NCI-H446 (cell line): ENCODE measurements at regions not wholly inside any gene's neighbourhood (a gene's known extent, or its start where the extent isn't known, plus 50 kb on each side); places are given as distances from the start of the nearest gene placed in this dataset.
"Not testable (repeated sequence)": the region's sequence is repeated elsewhere in the genome, so short reads cannot be mapped to it uniquely, and the experiment has no call there.

Source experiments
- DNase-seq, 2 experiments: peaks; one replicate each; lab custom pipeline; 2025; lab: John Stamatoyannopoulos, UW

DNA sequence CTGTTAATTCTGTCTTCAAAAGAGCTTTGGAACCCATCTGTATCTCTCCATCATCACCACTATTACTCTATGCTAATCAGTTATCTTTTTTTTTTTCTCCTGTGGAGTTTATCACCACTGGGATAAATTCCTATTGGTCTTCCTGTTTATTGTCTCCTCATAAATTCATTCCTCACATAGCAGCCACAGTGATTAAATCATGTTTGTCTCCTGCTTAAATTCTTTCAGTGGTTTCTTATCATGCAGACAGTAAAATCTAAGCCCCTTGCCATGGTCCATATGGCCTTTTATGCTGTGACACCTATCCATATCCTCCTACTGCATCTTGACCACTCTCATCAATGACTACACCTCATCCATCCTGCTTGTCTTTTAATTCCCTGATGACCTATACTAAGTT is 239.8 kb upstream of the ZEB2 start:
- no peak for DNase-seq

DNA sequence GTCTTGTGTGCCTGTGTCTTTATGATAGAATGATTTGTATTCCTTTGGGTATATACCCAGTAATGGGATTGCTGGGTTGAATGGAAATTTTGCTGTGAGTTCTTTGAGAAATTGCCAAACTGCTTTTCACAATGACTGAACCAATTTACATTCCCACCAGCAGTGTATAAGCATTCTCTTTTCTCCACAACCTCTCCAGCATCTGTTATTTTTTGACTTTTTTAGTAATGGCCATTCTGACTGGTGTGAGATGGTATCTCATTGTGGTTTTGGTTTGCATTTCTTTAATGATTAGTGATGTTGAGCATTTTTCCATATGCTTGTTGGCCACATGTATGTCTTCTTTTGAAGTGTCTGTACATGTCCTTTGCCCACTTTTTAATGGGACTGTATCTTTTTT is 238.3 kb upstream of the ZEB2 start:
- not testable (repeated sequence) for DNase-seq

DNA sequence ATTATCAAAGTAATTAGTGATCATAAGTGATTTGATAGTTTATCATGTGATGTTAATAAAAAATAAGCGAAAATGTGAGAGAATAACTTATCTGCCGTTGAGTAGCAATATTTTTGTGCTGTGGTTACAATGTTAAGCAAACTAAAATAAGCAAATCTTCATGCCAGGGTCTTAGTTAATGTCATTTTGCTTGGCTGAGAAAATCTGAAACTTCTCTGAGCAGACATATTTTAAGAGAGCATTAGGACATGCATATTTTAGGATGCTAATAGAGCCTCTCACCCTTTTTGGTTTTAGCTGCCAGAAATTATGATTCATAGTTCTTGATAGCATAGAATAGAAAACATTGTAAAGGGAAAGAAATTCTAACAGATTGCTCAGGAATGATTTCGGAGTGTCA is 233.5 kb upstream of the ZEB2 start:
- peak in 1 of 2 experiments; percentile 2 for DNase-seq

DNA sequence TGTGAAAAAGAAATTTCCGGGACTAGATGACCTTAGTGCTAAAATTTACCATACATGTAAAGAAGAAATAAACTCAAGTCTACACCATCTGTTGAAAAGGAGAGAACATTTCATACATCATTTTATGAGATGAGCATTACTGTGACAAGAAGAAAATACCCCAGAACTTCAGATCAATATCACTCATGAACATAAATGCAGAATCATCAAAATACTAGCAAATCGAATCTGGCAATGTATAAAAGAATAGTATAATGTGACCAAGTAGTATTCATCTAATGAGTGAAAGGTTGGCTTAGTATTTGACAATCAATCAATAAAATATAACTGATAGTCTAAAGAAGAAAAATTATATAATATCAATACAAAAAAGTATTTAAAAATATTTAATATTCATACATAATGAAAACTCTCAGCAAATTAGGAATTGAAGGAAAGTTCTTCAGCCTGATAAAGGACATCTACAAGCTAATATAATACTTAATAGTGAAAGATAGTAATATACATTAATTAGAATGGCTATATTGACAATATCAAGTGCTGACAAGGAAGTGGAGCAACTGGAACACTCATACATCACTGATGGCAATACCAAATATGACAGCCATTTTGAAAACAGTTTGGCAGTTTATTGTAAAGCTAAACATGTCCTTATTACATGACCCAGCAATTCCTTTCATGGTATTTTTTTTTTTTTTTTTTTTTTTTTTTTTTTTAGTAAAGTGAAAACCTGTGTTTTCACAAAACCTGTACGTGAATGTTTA is 231.4 kb upstream of the ZEB2 start:
- no peak for DNase-seq

DNA sequence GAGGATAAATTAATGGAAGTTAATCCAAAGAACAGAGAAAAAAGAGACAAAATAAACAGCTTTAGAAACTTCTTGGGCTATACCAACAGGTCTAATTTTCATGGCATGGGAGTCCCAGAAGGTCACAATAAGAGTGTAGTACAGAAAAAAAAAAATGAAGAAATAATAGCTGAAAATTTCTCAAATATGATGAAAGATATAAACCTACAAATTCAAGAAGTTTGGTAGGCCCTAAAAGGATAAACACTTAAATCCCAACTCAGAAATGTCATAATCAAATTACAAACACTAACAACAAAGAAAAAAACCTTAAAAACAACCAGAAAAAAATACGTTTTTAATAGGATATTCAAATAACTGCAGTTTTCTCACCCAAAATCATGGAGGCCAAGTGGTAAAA is 229.3 kb upstream of the ZEB2 start:
- no peak for DNase-seq

DNA sequence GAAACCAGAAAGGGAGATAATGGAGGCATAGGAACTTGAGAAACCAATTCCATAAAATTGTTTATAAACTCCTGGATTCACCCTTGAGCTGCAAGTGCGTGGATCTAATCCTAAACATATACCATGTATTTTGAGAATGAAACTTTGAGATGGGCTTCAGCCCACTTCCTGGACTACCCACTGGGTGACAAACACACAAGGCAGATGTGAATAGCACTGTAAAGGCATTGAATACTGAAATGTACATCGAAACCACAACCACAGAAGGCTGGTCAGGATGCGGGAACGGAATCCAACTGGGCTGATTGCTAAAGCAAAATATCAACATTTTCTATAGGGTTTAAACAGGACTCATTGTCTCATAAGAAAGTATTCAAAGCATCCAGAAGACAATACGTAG is 228.5 kb upstream of the ZEB2 start:
- no peak for DNase-seq

DNA sequence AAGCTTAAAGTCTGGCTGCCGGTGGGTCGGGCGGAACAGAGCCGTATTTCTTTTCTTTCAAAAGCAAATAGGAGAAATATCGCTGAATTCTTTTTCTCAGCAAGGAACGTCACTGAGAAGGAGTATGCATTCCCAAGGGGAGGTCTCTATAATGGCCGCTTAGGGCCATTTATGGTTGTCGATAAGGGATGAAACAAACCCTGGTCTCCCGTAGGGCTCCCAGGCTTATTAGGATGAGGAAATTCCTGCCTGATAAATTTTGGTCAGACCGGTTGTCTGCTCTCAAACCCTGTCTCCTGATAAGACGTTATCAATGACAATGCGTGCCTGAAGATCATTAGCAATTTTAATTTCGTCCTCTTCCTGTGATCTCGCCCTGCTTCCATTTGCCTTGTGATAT is 227.7 kb upstream of the ZEB2 start:
- no peak for DNase-seq

DNA sequence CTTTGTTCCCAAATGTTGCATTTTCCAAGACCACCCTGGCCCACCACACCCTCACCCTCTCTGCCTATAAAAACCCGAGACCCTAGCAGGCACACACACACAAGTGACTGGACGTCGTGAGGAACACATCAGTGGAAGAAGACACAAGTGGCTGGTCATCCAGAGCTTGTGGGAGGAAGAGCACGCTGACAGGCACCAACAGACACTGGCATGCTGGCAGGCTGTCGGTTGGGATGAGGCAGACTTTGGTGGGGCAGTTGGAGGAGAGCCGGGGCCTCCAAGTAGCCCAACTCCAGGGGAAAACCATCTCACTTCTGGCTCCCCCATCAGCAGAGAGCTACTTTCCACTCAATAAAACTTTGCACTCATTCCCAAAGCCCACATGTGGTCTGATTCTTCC is 225.5 kb upstream of the ZEB2 start:
- DNase-seq, result no peak

DNA sequence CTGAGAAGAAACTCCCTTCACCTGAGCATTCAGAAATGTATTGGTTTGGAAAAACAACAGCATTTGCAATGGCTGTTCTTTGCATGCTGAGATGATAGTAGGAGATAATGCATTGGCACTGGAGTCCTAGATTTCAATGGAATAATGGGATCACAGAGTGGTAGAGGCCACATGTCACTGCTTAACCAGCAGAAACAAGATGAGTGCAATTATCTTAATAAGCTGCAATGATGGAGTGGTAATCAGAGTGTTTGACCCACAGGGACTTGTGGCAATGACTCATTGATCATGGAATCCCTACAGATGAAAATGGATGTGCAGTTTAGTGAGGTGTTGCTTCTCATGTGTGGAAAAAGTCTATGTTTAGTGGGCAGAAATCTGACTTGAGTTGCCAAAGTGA is 218.8 kb upstream of the ZEB2 start:
- DNase-seq, result no peak

DNA sequence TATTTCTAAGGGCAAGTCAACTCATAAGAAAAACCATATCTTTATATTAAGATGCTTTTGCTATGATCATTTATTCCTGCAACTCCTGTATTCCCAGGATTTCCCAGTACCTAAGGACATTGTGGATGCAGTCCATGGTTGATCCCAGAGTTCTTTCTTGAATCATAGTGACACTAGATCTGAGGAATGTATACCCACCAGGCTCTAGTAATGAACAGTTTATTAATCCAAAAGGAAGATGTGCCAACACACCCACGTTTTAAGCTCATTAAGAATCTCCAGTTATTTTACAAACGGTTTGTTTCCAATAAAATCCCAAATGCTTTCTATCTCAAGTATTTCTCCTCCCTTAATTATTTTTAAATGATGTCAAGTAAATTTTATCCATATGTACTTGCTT is 210.8 kb upstream of the ZEB2 start:
- no peak for DNase-seq

DNA sequence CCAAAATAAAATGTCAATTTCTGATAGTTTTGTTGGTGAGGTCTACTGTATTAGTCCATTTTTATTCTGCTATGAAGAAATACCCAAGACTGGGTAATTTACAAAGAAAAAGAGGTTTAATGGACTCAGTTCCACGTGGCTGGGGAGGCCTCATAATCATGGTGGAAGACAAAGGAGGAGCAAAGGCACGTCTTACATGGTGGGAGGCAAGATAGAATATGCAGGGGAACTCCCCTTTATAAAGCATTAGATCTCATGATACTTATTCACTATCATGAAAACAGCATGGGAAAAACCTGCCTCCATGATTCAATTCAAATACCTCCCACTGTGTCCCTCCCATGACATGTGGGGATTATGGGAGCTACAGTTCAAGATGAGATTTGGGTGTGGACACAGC is 204.5 kb upstream of the ZEB2 start:
- DNase-seq, result not testable (repeated sequence)

DNA sequence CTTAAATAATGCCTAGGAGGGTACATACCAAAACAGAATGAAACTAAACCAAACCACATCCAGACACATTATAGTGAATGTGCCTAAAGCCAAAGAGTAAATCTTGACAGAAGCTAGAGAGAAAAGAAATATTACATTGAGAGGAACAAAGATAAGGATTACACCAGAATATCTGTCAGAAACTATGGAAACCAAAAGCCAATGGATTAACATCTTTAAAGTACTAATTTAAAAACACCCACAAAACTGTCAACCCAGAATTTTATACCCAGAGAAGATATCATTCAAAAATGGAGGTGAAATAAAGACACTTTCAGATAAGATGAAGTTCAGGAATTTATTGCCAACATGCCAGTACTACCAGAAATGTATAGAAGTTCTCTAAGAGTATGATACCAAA is 198.5 kb upstream of the ZEB2 start:
- no peak for DNase-seq

DNA sequence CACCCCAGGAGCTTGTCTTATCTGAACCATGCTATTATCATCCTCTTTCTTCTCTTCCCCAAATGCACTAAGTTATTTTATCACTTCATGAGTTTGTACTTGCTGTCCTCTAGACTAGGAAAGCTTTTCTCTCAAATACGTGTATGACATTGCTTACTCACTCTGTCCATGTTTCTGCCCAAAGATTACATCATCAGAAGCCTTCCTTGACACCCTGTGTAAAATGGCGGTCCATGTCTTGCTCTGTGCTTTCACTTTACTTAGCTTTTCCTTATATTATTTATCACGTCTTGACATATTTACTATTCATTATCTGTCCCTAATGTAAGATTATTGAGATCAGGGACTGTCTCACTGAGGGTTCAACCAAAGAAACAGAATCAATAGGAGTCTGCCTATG is 196.1 kb upstream of the ZEB2 start:
- no peak for DNase-seq

DNA sequence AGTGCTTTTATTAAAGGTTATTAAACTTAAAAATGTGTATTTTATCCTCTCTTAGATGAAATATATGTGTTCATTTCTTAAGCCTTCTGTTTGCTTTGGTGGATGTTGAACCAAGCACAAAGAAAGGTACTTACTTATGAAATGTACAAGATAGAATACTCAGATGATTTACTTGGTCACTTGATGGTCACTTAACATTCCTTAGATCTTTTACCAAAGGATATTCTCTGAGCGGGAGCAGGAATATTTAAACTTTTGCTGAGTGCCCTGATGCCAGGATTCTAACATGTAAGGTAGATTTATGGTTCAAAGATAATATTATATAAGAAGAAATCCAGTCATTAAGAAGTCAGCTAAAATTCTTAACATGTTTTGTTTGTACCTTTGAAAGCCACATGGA is 193.5 kb upstream of the ZEB2 start:
- DNase-seq, result no peak

DNA sequence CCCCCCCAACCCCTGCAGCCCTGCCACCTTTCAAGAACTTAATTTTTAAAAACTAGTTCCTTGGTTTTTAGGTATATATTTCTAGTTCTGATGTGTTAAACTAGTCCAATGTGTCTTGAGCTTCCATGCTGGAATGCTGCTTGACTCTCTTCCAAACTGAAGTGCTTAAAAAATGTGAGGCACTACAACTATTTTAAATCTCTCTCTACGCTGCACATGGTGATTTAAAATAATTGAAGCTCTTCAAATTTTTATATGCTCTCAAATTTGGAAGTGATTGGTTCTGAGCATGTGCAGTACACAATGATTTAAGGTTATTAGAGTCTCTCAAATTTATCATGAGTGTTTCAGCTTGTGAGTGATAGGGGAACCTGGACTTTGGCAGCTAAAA is 192.6 kb upstream of the ZEB2 start:
- DNase-seq, result no peak

DNA sequence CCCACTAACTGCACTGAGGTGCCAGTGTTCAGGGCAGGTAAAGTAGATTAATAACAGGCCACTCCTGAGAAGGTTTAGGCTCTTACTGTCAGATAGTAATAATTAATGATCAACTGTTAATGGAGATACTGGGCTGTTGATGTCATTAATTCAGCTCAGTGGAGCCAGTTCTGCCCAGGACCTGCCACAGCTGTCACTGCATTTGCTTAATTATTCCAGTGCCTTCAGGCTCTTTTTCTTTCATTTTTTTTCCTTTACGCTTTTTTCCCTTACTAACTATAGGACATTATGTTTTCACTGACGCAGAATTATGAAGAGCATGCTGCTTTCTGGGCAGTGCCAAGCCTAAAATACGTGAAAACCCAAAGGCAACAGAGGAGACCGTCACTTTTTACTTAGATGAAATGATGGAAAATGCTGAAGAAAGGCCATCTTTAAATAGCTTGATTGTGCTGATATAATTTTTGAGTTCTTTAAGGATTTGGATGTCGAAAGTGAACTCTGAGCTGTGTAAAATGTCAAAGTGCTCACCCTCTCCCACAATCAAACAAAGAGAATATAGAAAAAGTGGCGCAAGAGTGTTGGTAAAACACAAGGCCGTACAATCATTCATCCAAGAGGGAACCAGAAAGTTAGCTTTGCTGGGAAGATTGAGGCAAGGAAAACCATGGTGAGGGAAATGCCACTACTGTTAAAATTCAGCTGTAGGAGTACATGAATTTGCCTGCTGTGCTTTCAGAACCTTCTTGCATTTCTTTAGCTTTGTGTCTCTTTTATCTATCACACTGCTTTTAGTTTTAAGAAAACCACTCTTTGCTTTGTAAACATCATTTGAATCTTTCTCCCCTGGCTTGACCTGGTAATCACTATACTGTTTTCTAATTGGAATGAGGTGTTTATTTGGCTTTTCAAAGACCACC is 192.0 kb upstream of the ZEB2 start:
- DNase-seq, result peak in 1 of 2 experiments; percentile 20

DNA sequence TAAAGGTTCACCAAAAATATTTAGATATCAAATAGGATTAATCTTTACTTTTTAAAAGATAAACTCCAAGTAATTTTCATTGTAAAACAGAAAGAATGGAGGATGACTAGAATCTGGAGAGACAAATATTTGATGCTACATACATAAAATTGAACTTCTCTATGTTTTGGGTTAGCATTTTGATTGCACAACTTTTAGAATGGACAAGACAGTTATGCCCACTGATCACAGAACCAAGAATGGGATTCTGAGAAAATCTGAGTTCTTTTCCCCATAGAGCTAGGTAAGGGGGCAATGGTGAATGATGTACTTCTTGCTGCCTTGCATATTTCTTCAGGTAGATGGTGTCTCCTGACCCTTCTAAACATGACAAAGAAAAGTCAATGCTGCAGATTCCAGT is 191.2 kb upstream of the ZEB2 start:
- DNase-seq, result no peak

DNA sequence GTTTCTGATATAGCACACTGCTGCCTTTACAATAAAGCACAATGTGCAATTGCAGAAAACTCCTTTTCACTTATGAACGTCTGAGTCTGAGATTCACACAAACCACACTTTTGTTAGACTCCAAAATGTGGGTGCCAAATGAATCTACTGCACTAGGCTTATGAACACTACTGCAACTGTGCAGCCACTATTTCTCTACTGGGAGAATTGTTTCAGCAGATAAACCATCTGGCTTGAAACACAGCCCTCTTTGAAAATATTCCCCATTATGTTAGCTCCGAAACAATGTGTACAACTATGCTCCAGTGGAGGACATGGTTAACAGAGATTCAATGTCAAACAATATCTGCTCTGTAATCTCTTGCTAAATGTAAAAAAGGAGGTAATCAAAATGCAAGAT is 188.7 kb upstream of the ZEB2 start:
- DNase-seq, result no peak

DNA sequence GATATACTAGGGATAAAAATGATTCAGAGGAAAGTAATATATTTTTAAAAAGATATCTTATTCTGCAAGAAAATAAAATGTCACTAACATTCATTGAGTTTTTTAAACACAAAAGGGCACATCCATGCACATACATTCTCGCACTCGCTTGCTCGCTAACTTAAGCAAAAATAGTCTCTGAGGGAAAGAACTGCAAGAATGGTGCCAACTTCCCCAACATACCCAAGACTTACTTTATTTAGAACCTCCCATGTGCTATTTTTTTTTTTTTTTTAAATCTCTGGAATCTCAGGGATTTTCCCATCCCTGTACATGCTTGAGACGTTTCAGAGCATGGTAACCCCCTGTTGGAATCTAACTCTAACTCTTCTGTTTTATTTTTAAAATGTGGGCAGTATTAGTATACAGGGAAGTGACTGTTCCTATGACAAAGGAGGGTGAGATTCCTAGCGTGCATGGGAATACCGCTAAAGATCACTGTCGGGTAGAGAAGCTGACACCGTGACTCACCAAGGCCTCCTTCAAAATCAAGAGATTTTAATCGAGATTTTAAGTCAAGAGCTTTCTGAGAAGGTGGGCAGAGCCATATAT is 187.9 kb upstream of the ZEB2 start:
- DNase-seq, result no peak

DNA sequence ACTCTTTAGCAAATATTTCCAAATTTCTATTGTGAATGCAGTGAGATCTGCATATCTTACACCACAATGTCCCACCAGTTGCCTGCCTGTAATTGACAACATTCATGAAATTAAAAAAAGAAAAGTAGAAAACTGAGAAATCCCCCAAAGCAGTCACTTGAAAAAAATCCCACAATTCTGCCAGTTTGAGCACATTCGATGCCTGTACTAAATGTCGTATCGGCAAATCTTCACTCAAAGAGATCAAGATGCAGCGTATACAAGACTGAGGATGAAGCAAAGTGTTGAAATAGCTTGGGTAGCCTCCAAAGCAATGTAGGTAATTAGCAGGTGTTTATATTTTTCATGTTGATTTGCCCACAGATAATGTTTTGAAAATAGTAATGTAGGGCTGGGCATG is 186.7 kb upstream of the ZEB2 start:
- no peak for DNase-seq

DNA sequence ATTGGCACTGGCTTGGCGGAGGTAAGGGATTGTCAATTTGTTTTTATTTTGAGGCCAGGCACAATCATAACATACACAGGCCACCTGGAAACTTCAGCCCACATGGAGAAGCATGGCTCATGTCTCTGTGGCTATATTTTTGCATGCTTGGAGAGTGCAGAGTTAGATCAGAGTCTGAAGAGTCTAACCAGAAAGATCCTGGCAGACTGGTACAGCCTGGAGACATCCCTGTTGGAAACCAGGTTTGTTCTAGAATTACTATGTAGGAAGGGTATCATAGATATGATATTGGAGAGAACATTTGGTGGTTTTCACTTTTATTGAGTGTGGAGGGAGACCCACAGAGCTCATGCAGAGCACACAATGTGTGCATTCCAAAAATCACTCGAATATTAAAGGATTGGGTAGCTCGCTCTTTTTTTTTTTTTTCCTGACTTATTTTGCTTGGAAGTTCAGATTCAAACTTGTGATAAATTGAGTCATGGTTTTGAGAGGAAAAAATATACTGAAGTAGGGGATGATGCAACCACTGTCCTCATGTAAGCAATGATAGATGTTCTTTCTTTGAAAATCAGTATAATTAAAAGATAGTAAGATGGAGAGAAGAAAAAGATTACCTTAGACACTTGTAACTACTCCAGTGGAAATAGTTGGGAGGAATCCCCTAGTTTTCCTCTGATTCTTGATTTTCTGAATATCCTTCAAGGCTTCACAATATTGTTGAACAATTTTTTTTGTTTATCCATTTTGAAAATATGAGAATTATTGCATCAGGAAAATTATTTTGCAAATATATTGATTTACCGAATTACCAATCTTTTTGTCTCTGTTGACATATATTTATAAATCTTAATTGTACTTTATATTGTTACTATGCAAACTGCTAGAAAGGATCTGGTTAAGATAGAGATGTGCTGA is 185.7 kb upstream of the ZEB2 start:
- DNase-seq, result no peak

DNA sequence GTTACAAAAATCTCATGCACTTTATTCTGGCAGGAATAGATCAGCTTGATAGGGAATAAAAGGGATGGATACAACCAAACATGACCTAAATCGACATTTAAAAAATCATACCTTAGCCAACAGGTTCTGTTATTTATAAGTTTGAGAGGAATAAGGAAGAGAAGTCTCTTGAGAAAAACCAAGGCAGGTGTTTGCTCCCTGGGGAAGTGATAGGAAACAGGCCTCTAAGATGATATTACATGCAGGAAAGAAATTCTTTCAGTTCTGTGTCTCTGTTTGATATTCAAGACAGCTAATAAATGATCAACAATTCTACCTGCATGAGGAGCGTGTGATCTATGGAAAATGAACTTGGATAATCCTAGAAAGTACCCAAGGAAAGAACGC is 184.8 kb upstream of the ZEB2 start:
- no peak for DNase-seq
